ENCODE measurements at regions not wholly inside any gene's neighbourhood (a gene's known extent, or its start where the extent isn't known, plus 50 kb on each side); places are given as distances from the start of the nearest gene placed in this dataset.

GRCh38 chr3:6504347-6504746, 356.6 kb upstream of the GRM7 start:
- no peak for DNase-seq (ENCODE audit: low read depth in 2 of 2)

DNA sequence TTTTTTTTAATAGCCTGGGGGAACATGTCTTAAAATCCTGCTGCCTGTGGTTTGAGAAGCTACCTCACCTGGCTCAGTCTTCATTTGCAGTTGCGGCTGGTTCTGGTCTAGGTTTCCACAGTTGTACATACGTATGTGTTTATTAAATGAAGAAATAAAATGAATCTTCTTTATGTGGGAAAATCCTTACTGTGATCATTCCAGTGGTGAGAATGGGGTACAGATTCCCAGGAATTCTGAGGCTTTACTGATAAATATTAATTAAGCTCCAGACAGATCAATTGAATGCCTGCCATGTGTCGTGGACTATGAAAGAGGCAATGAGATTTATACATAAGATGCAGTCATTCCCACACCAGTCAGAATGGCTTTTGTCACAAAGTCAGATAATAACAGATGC, 356.1 kb upstream of the GRM7 start:
- DNase-seq (ENCODE audit: low read depth in 2 of 2) = no peak

GRCh38 chr3:6508410-6508759, 352.5 kb upstream of the GRM7 start:
- no peak for DNase-seq (ENCODE audit: low read depth in 2 of 2)

- no peak for DNase-seq (ENCODE audit: low read depth in 2 of 2)
Measured at GRCh38 chr3:6509576-6509975, 351.3 kb upstream of the GRM7 start.

- no peak for DNase-seq (ENCODE audit: low read depth in 2 of 2)
Measured at GRCh38 chr3:6510713-6511112, 350.2 kb upstream of the GRM7 start.

- no peak for DNase-seq (ENCODE audit: low read depth in 2 of 2)
Measured at GRCh38 chr3:6512172-6512800, 348.6 kb upstream of the GRM7 start.

- DNase-seq (ENCODE audit: low read depth in 2 of 2) = no peak
Measured at GRCh38 chr3:6516143-6516542, 344.8 kb upstream of the GRM7 start.

GRCh38 chr3:6516694-6517093, 344.2 kb upstream of the GRM7 start:
- DNase-seq (ENCODE audit: low read depth in 2 of 2) = no peak

DNA sequence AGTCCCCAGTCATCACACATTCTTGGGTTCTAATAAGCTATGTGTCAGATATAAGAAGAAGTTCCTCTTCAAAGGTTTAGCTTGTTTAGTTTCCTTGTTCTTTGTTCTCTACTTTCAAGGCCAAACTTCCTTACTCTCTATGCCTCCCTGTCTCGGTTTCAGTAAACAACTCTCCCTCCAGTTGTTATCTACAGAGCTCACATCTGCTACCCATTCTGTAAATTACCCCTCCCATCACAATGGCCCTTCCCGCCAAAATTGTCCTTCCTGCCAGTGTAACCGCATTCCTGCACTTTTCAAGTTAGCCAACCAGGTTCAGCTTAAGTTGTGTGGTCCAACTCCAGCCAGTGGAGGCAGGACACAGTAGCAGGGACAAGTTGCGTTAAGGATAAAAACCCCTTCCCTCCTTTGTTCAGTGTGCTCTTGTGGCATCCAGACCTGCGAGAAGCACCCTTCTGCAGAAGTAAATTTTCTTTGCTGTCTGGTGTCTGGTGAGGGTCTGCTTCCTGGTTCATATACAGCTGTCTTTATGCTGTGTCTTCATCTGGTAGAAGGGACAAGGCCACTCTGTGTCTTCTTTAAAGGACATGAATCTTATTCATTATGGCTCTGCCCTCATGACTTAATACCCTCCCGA, 342.1 kb upstream of the GRM7 start:
- DNase-seq (ENCODE audit: low read depth in 2 of 2) = no peak

- no peak for DNase-seq (ENCODE audit: low read depth in 2 of 2)
Measured at GRCh38 chr3:6521369-6522113, 339.4 kb upstream of the GRM7 start.

DNA sequence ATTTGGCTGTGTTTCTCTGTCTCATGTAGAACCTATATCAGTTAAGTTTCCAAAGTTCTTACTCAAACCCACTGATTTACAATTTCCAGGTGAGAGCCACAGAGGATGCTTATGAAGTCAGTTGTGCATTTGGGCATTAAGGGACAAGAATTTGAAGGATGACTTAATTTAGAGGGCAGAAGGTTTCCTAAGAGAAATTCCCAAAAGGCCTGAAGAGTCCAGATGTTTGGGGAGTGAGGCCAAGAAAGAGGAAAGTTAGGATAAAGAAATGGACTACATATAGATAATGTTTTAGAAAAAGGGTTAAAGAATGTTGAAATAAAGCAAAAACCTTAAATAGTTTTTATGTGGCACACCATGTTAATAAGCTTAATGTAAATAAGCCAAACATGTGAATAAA, 338.7 kb upstream of the GRM7 start:
- DNase-seq (ENCODE audit: low read depth in 2 of 2) = no peak

DNA sequence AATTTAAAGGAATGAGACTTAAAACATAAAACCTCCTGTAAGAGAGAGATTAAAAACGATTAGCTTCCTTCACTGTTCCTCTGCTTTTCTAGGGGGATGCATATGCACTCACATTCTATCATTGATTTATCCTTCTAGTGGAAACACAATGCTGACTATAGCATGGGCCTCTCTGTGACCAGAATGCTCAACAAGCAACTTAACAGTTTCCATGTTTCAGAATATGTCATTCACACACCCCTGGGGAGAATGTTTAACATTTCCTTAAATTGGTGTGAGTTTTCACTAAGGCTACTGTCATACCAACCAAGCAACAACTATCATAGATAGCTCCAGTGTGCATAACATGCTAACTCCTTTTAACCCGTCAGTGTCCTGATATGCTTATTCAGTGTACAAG, 337.9 kb upstream of the GRM7 start:
- no peak for DNase-seq (ENCODE audit: low read depth in 2 of 2)

DNA sequence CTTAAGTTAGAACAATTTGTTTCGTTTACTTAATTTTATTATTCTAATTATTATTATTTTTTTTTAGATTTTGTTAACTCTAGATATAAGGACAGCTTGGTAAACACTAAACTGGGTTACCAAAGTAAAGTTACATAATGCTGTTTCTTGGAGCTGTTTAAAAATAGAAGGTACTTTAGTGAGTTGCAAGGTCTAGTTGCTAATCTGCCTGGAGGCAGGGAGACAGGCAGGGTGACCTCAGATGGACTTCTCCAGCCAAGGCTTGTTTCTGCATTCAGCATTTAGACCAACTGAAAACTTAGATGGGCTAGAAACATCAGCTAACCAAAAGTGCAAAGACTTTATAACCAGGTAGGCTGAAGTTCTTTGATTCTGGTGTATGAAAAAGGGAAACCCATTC, 336.4 kb upstream of the GRM7 start:
- no peak for DNase-seq (ENCODE audit: low read depth in 2 of 2)

DNA sequence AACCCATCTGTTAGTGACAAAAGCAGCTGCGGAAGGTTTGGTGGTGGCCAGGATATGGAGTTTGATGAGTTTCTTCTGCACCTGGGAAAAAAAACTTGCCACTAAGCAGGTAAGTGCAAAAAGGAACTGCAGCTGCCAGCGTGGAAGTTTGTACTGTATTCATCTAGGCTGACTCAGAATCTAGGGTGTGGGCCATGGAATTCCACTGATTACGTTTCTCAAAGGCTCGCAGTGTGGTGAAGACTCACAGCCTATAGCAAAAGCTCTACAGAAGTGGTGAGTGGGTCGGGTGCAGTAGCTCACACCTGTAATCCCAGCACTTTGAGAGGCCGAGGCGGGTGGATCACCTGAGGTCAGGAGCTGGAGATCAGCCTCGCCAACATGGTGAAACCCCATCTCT, 334.6 kb upstream of the GRM7 start:
- no peak for DNase-seq (ENCODE audit: low read depth in 2 of 2)

DNA sequence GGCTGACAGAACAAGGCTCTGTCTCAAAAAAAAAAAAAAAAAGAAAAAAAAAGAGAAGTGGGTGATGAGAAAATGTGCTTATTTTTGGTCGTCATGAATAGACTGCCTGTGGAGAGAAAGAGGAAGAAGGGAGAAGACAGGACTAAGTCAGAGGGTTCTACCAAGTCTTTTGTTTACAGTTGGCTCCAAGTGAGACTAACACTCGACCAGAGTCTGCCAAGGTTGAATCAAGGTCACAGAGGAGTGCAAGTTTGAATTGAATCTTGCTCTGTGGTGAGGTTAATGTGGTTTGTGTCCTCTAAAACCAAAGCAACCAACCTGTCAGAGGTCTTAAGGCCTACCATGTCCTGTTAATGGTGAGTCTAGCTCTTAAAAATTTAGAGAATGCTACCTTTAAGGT, 334.1 kb upstream of the GRM7 start:
- no peak for DNase-seq (ENCODE audit: low read depth in 2 of 2)

DNA sequence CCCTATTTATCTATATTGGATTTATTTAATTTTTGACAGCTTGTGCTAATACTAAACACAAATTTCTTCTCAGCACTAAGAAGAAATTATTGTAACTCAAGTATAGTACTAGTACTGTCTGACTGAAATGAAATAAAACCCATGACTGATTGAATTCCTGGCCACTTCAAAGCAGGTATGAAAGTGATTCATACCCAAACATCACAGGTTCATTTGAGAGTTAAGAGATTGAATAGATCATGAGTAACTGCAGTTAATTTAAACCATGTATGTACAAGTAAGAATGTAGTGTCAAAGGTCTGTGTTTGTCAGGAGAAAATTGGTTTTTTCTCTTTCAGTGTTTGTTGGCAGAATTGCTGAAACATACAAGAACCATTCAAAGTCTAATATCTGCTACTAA, 332.0 kb upstream of the GRM7 start:
- no peak for DNase-seq (ENCODE audit: low read depth in 2 of 2)

GRCh38 chr3:6531153-6531552, 329.8 kb upstream of the GRM7 start:
- DNase-seq (ENCODE audit: low read depth in 2 of 2) = no peak

GRCh38 chr3:6532101-6532500, 328.8 kb upstream of the GRM7 start:
- DNase-seq (ENCODE audit: low read depth in 2 of 2) = no peak

- no peak for DNase-seq (ENCODE audit: low read depth in 2 of 2)
Measured at GRCh38 chr3:6540981-6541380, 319.9 kb upstream of the GRM7 start.

DNA sequence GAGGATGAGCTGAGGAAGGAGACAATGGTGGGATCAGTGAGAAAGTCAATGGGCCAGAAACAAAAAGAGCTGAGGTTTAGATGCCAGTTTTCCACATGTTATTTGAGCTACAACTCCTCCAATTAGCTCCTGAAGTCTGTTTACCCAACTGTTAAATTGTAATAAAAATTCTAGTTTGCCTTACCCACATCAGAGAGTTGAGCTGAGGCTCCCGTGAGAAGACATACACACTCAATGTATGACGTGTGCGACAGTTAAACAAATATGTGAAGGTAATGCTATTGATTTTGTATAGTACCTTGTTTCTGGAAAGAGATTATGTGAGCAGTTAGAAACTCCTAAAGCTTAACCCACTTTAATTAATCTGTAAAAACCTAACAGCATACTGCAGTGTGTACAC, 318.1 kb upstream of the GRM7 start:
- no peak for DNase-seq (ENCODE audit: low read depth in 2 of 2)

DNA sequence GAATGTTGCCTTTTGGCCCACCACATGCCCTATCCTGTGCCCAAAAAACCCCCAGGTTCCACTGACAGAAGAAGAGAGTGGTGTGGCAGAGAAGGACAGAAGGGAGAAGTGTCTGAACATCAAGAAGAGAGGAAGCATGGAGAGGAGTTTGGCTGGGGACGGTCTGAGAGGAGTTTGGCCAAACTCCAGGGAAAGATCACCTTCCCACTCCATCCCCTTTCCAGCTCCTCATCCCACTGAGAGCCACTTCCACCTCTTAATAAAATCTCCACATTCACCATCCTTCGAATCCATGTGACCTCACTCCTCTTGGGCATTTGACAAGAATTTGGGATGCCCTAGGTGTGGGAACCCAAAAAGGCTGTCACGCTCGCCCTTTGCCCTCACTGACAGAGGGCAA, 311.6 kb upstream of the GRM7 start:
- DNase-seq (ENCODE audit: low read depth in 2 of 2) = no peak

DNA sequence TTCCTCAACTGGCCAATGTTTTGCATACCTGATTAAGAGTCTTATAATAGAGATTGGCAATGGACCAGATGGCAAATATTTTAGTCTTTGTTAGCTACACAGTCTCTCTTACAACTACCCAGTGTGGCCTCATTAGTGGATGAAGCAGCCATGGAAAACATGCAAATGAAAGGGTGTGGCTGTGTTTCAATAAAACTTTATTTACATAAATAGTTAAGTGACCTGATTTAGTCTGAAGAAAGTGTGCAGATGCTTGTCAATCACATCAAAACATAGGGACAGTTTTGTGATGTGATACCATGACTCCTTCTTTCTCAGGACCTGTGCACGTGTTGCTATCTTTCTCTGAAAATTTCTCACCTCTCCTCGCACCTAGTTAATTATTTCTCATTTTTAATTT, 309.8 kb upstream of the GRM7 start:
- DNase-seq (ENCODE audit: low read depth in 2 of 2) = no peak

GRCh38 chr3:6560259-6560658, 300.7 kb upstream of the GRM7 start:
- DNase-seq (ENCODE audit: low read depth in 2 of 2) = no peak

- DNase-seq (ENCODE audit: low read depth in 2 of 2) = no peak
Measured at GRCh38 chr3:6567241-6567640, 293.7 kb upstream of the GRM7 start.
